SK-N-MC (cell line): ENCODE measurements at regions not wholly inside any gene's neighbourhood (a gene's known extent, or its start where the extent isn't known, plus 50 kb on each side); places are given as distances from the start of the nearest gene placed in this dataset.

ENCODE experiments used
- EZH2 ChIP-seq: fragments of 200-600 bp; sonication (generic); IDR thresholded peaks from one replicate; pipeline ENCODE4 v1.6.1; 2017; ENCODE audit warnings: antibody characterized with exemption
- FOXP2 ChIP-seq: optimal IDR thresholded peaks from 2 replicates; pipeline ENCODE3; 2011; ENCODE audit warnings: mild to moderate bottlenecking, moderate library complexity; ENCODE audit not compliant: insufficient read depth; ENCODE audit errors: extremely low read length, control extremely low read depth
- POLR2AphosphoS5 ChIP-seq: IDR thresholded peaks from 2 replicates; pipeline ENCODE4 v1.6.1; 2012; ENCODE audit warnings: mild to moderate bottlenecking, low read depth, low read length, borderline replicate concordance

DNA sequence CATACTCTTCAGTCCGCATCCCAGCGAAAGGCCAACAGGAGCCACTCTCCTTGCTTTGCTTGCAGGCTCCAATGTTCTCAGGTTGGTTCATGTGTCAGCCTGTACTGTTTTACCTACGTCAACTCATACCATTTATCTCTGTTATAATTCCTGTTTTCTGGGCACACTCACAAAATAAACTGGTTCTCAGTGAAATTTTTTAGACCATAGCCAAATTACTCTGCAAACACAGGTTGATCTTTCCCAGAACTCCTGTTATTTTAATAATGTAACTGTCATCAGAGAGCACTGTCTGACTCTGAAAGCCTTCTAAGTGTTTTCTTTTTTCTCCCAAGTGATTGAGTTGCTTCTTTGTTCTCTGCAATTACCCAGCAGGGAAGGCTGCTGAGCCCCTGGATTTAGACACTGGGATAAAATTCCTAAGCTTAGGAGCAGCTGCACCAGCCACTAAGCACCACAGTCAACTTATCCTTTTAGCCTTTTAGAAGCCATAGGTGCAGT is 111.6 kb upstream of the PIEZO2 start:
- TF ChIP-seq EZH2, result no peak
- no peak for TF ChIP-seq POLR2AphosphoS5
- no peak for TF ChIP-seq FOXP2
